ENCODE measurements at regions not wholly inside any gene's neighbourhood (a gene's known extent, or its start where the extent isn't known, plus 50 kb on each side); places are given as distances from the start of the nearest gene placed in this dataset.
"Not testable (repeated sequence)": the region's sequence is repeated elsewhere in the genome, so short reads cannot be mapped to it uniquely, and the experiment has no call there.

GRCh38 chr10:28444031-28444430 lies 88.9 kb upstream of the WAC start:
- no peak for DNase-seq (ENCODE audit: low read depth)

GRCh38 chr10:28445516-28445915 lies 87.4 kb upstream of the WAC start:
- peak; percentile 91 for DNase-seq (ENCODE audit: low read depth)

- DNase-seq (ENCODE audit: low read depth): no peak
These were observed 83.5 kb upstream of the WAC start for GRCh38 chr10:28449382-28449781.

GRCh38 chr10:28449926-28450325 lies 83.0 kb upstream of the WAC start:
- DNase-seq (ENCODE audit: low read depth): no peak

- no peak for DNase-seq (ENCODE audit: low read depth)
These were observed 79.0 kb upstream of the WAC start for GRCh38 chr10:28453926-28454325.

GRCh38 chr10:28457110-28457509 lies 75.8 kb upstream of the WAC start:
- no peak for DNase-seq (ENCODE audit: low read depth)

- DNase-seq (ENCODE audit: low read depth): not testable (repeated sequence)
These were observed 75.0 kb upstream of the WAC start for GRCh38 chr10:28457873-28458272.

- no peak for DNase-seq (ENCODE audit: low read depth)
These were observed 73.3 kb upstream of the WAC start for GRCh38 chr10:28459453-28460144.

- no peak for DNase-seq (ENCODE audit: low read depth)
These were observed 69.8 kb upstream of the WAC start for GRCh38 chr10:28463141-28463540.

- no peak for DNase-seq (ENCODE audit: low read depth)
These were observed 69.1 kb upstream of the WAC start for GRCh38 chr10:28463676-28464395.

GRCh38 chr10:28467615-28468014 lies 65.3 kb upstream of the WAC start:
- no peak for DNase-seq (ENCODE audit: low read depth)

GRCh38 chr10:28468707-28469483 lies 64.0 kb upstream of the WAC start:
- no peak for DNase-seq (ENCODE audit: low read depth)

GRCh38 chr10:28470873-28471651 lies 61.9 kb upstream of the WAC start:
- DNase-seq (ENCODE audit: low read depth): no peak

GRCh38 chr10:28471652-28472050 lies 61.3 kb upstream of the WAC start:
- DNase-seq (ENCODE audit: low read depth): no peak

- DNase-seq (ENCODE audit: low read depth): no peak
These were observed 54.3 kb upstream of the WAC start for GRCh38 chr10:28478646-28479045.

GRCh38 chr10:28479425-28479865 lies 53.5 kb upstream of the WAC start:
- no peak for DNase-seq (ENCODE audit: low read depth)

- no peak for DNase-seq (ENCODE audit: low read depth)
These were observed 52.8 kb upstream of the WAC start for GRCh38 chr10:28479927-28480627.

GRCh38 chr10:28480628-28480965 lies 52.3 kb upstream of the WAC start:
- DNase-seq (ENCODE audit: low read depth): no peak

- not testable (repeated sequence) for DNase-seq (ENCODE audit: low read depth)
These were observed 51.6 kb upstream of the WAC start for GRCh38 chr10:28481346-28481745.

GRCh38 chr10:28481968-28482367 lies 51.0 kb upstream of the WAC start:
- DNase-seq (ENCODE audit: low read depth): no peak
